GM19438 (cell line): ENCODE measurements at regions not wholly inside any gene's neighbourhood (a gene's known extent, or its start where the extent isn't known, plus 50 kb on each side); places are given as distances from the start of the nearest gene placed in this dataset.

ENCODE experiments used
- ATAC-seq: cut with Tn5 transposase; IDR thresholded peaks from one replicate; pipeline ENCODE4 v1.9.1; 2021; ENCODE audit warnings: low read depth; ENCODE audit not compliant: unreplicated experiment

GRCh38 chr5:103849934-103850333 is 287.3 kb upstream of the NUDT12 start:
- no peak for ATAC-seq

GRCh38 chr5:103847060-103847459 is 284.5 kb upstream of the NUDT12 start:
- no peak for ATAC-seq

GRCh38 chr5:103842936-103843335 is 280.3 kb upstream of the NUDT12 start:
- ATAC-seq, result no peak

GRCh38 chr5:103840600-103840999 is 278.0 kb upstream of the NUDT12 start:
- ATAC-seq, result no peak

GRCh38 chr5:103834216-103834615 is 271.6 kb upstream of the NUDT12 start:
- ATAC-seq, result no peak

GRCh38 chr5:103829585-103829984 is 267.0 kb upstream of the NUDT12 start:
- ATAC-seq, result no peak

GRCh38 chr5:103827976-103828375 is 265.4 kb upstream of the NUDT12 start:
- ATAC-seq, result no peak

GRCh38 chr5:103821361-103821760 is 258.8 kb upstream of the NUDT12 start:
- no peak for ATAC-seq

- no peak for ATAC-seq
Observed at GRCh38 chr5:103808464-103809106, 246.0 kb upstream of the NUDT12 start.

- ATAC-seq, result no peak
Observed at GRCh38 chr5:103804711-103805110, 242.1 kb upstream of the NUDT12 start.

GRCh38 chr5:103801681-103802080 is 239.1 kb upstream of the NUDT12 start:
- ATAC-seq, result no peak

GRCh38 chr5:103800741-103801495 is 238.3 kb upstream of the NUDT12 start:
- ATAC-seq, result no peak

GRCh38 chr5:103793595-103794182 is 231.1 kb upstream of the NUDT12 start:
- ATAC-seq, result no peak

- ATAC-seq, result no peak
Observed at GRCh38 chr5:103785569-103785968, 223.0 kb upstream of the NUDT12 start.

- no peak for ATAC-seq
Observed at GRCh38 chr5:103783669-103784068, 221.1 kb upstream of the NUDT12 start.

GRCh38 chr5:103780794-103781193 is 218.2 kb upstream of the NUDT12 start:
- no peak for ATAC-seq

- no peak for ATAC-seq
Observed at GRCh38 chr5:103774721-103775120, 212.1 kb upstream of the NUDT12 start.

GRCh38 chr5:103772248-103772647 is 209.7 kb upstream of the NUDT12 start:
- ATAC-seq, result no peak

GRCh38 chr5:103764403-103764802 is 201.8 kb upstream of the NUDT12 start:
- no peak for ATAC-seq

GRCh38 chr5:103758996-103759395 is 196.4 kb upstream of the NUDT12 start:
- no peak for ATAC-seq

GRCh38 chr5:103755974-103756373 is 193.4 kb upstream of the NUDT12 start:
- no peak for ATAC-seq
